Mammary epithelial cell (primary cell): ENCODE measurements at regions not wholly inside any gene's neighbourhood (a gene's known extent, or its start where the extent isn't known, plus 50 kb on each side); places are given as distances from the start of the nearest gene placed in this dataset.

Experiments used
- CTCF ChIP-seq, 2 donors: IDR thresholded peaks in 1 of 2; conservative IDR thresholded peaks in 1 of 2; 2 replicates each; pipeline ENCODE4 v1.5.1; 2011 to 2012; ENCODE audit warnings: inconsistent platforms in 2 of 2, low read length in 2 of 2, mild to moderate bottlenecking in 2 of 2, control low read depth in 1 of 2, low read depth in 1 of 2; ENCODE audit not compliant: insufficient read depth in 1 of 2; ENCODE audit errors: extremely low read depth in 1 of 2
- EZH2 ChIP-seq: IDR thresholded peaks from 2 replicates; pipeline ENCODE4 v1.6.1; 2012; ENCODE audit warnings: low read length, inconsistent platforms, borderline replicate concordance

GRCh38 chr2:88808083-88808482, 116.6 kb downstream of the RPIA start:
- TF ChIP-seq CTCF (conservative IDR thresholded peaks at IDR 0.05 in 1 of 2, IDR thresholded peaks at IDR 0.05 in 1 of 2; ENCODE audit: extremely low read depth in 1 of 2, insufficient read depth in 1 of 2, low read depth in 1 of 2, low read length in 2 of 2): no peak
- no peak for TF ChIP-seq EZH2
